ENCODE measurements at regions not wholly inside any gene's neighbourhood (a gene's known extent, or its start where the extent isn't known, plus 50 kb on each side); places are given as distances from the start of the nearest gene placed in this dataset.

DNA sequence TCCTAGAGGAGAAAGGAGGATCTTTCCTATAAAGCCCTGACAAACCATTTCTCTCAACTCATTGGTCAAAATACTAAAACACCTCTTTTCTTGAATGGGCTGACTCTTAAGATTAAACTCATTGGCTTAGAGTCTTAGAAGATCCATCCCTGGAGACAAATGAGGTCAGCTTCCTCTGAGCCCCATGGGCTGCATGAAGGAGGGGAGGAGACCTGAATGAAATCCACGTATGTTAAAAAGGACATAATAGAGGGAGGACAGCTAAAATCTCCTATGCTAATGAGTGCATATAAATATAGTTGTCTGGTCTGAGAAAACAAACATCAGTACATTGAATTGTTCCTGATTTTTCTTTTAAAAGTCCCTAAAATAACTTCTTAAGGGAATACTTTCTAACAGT is 255.0 kb downstream of the TBL1XR1 start:
- DNase-seq (ENCODE audit: low spot score): no peak
- TF ChIP-seq, protein P1, sequence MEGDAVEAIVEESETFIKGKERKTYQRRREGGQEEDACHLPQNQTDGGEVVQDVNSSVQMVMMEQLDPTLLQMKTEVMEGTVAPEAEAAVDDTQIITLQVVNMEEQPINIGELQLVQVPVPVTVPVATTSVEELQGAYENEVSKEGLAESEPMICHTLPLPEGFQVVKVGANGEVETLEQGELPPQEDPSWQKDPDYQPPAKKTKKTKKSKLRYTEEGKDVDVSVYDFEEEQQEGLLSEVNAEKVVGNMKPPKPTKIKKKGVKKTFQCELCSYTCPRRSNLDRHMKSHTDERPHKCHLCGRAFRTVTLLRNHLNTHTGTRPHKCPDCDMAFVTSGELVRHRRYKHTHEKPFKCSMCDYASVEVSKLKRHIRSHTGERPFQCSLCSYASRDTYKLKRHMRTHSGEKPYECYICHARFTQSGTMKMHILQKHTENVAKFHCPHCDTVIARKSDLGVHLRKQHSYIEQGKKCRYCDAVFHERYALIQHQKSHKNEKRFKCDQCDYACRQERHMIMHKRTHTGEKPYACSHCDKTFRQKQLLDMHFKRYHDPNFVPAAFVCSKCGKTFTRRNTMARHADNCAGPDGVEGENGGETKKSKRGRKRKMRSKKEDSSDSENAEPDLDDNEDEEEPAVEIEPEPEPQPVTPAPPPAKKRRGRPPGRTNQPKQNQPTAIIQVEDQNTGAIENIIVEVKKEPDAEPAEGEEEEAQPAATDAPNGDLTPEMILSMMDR (IDR thresholded peaks at IDR 0.05; ENCODE audit: extremely low read depth, missing control alignments): no peak

DNA sequence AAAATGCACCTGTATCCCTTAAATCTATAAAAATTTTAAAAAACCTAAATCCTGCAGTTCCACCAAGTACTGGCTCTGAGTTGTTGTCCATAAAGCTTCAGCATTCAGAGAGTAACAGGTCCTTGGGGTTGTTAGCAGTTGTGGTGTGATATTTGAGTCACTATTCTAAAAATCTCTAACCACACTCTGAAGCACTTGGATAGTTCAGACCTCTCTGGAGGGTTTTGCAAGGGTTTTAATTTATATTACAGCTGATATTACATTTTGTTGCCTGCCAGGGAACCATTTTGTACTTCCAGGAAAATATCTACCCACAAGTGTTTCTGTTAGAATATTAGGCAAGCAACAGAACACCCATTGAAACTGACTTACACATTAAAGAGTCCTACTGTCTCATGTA is 255.6 kb downstream of the TBL1XR1 start:
- TF ChIP-seq, protein P1 (IDR thresholded peaks at IDR 0.05; ENCODE audit: extremely low read depth, missing control alignments): no peak
- no peak for DNase-seq (ENCODE audit: low spot score)

DNA sequence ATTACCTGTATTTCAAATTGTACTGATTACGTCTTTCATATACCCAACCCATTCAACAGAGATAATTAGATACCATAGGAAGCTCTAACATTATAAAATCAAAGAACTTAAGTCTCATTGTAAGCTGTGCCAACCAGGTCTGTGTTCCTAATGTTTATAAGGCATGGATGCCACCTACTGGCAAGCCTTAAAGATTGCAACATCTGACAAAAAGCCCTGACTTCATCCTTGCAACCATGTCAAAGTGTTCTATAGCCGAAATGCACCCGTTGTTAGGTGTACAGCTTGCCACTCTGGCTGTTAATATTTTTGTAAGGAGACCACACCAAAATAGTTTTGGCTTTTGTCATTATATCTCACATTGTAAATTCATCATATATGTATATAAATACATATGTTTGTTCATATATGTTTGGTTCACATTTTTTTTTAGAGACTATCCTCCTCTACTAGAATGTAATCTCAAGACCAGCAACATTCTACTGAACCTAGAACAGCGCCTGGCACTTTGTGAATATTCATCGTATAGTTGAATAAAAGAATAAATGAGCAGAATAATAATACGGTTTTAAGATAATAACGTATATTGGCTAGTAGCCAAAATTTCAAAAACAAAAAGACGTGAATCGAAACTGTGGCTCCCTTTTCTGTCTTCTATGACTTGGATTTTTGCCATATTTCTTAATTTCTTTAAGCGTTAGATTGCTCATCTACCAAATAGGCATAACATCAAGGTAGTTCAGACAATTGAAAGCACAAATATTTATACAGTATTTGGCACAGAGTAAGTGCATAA is 258.1 kb downstream of the TBL1XR1 start:
- TF ChIP-seq, protein P1 (IDR thresholded peaks at IDR 0.05; ENCODE audit: extremely low read depth, missing control alignments): peak; percentile 54
- DNase-seq (ENCODE audit: low spot score): peak; percentile 59

DNA sequence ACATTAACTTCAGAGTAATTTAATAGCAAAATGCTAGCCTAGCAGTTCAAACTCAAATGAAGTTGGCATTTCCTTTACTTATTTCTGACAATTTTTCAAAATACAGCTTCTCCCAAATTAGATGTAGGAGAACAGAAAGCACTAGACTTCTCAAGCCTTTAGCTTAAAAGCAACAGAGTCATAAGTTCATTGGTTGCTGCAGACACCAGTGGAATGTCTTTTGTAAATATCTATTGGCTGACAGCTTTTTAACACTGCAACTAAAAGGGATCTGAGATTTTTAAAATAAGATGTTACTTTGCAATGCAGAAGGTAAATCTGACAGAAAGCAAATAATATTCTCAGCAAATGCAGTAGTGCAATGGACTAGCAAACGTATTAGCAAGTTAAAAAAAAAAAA is 259.3 kb downstream of the TBL1XR1 start:
- DNase-seq (ENCODE audit: low spot score): no peak
- TF ChIP-seq, protein P1 (IDR thresholded peaks at IDR 0.05; ENCODE audit: extremely low read depth, missing control alignments): no peak

DNA sequence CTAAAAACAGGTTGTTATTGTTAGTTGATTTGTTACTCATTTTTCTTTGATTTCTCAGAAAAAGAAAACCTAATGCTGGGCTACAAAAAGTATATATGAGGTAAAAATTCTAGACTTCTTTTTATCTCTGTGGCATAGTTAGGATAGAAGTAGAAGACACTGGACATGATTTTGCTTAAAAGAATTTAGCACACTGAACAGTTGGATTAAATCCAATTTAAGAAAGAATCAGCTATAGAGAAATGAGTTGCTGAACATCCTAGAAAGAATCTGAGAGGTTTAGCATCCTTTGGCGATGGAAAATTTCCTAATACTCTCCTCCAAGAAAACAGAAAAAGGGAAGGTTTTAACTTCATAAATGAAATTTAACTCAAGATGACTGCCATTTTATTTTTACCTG is 259.7 kb downstream of the TBL1XR1 start:
- TF ChIP-seq, protein P1 (IDR thresholded peaks at IDR 0.05; ENCODE audit: extremely low read depth, missing control alignments): no peak

DNA sequence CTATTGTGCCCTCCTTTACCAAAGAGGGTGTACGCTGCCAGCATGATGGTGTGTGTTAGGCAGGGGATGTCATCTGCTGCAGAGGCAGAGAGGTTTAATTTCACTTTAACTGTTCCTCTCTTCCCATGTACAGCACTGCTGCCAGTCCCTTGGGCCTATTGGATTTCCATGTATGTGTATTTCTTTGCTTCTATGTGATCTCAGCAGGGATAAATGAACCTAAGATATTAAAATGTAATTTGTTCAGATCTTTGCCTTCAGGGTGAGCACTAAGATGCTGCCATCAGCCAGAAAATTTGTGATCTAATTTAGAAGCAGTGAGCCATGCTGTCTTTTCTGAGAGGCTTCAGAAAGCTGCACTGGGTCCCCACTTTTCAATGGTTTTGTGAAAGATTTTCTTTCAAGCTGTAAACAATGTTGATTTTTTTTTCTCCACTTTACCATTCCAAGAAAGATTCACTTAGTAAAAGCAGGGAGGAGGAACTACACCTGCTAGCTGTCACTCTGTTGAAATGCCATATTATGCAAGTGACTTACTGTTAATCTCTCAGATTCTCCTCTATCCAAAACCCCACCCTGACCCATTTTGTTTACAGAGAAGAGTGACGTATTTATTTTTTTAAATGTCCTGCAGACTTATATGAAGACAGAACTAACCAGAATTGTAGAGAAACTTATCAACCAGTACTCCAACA is 261.9 kb downstream of the TBL1XR1 start:
- TF ChIP-seq, protein P1 (IDR thresholded peaks at IDR 0.05; ENCODE audit: extremely low read depth, missing control alignments): no peak
- no peak for DNase-seq (ENCODE audit: low spot score)

More for the DNA sequence above, 259.7 kb downstream of the TBL1XR1 start:
- DNase-seq (ENCODE audit: low spot score): no peak

DNA sequence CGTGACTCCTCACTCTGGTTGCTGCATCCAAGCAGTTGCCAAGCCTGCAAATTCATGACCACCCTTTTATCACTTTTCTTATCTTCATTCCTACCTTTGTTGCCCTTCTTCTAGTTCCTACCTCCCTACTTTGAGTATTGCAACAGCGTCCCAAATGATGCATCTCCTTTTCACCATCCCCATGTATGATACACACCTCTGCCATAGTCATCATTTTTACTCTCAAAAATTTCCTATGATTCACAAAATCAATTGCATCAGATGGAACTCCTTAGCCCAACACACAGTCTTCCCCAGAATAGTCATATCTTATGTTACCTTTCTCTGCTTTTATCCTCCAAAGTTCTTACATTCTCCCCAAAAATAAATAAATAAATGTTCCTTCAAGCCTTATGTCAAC is 262.6 kb downstream of the TBL1XR1 start:
- TF ChIP-seq, protein P1 (IDR thresholded peaks at IDR 0.05; ENCODE audit: extremely low read depth, missing control alignments): no peak
- no peak for DNase-seq (ENCODE audit: low spot score)
